Mucosa of descending colon (tissue), 3 donors: ENCODE measurements at regions not wholly inside any gene's neighbourhood (a gene's known extent, or its start where the extent isn't known, plus 50 kb on each side); places are given as distances from the start of the nearest gene placed in this dataset.

Experiments
- ATAC-seq: fragments of 200-7000 bp; cut with Tn5 transposase; one replicate; pipeline ENCODE4 v1.9.1; 2020; ENCODE audit warnings: mild to moderate bottlenecking, moderate library complexity
- DNase-seq, 3 donors: peaks; one replicate each; pipeline ENCODE4 v3.0.0-alpha.2; 2020
- H3K36me3 ChIP-seq: fragments of 200-600 bp; one replicate; pipeline ENCODE4 v1.8.0; 2021; ENCODE audit warnings: low read depth, mild to moderate bottlenecking
- H3K4me1 ChIP-seq: fragments of 200-600 bp; one replicate; pipeline ENCODE4 v1.8.0; 2021; ENCODE audit warnings: low read depth, mild to moderate bottlenecking
- H3K4me3 ChIP-seq: fragments of 200-600 bp; one replicate; pipeline ENCODE4 v1.8.0; 2021; ENCODE audit warnings: mild to moderate bottlenecking
- H3K9me3 ChIP-seq: fragments of 200-600 bp; one replicate; pipeline ENCODE4 v1.8.0; 2021; ENCODE audit warnings: mild to moderate bottlenecking
- CTCF ChIP-seq: fragments of 200-600 bp; IDR thresholded peaks from one replicate; pipeline ENCODE4 v1.8.0; 2022; ENCODE audit warnings: antibody characterized with exemption, mild to moderate bottlenecking
- intact Hi-C, 2 donors: fragments of 100-400 bp; cut with DNase I in 1 of 2; cut with micrococcal nuclease in 1 of 2; formaldehyde crosslinking; loops; one replicate each; pipeline versions ENCODE4 v1.11.0 to v1.11.1; 2022; cut with DNase I, micrococcal nuclease
- donor health status: DM: no; HTN: no; CAD: no; lungs with moderate emphysema.
- donor health status: DM: no; HTN: no; CAD: no.
- donor health status: DM: no; HTN: yes; CAD: no.

- ATAC-seq, result no peak
- no peak overlapping the region for H3K4me3 ChIP-seq
- H3K9me3 ChIP-seq, result no peaks in the 10 kb centered on the region
- TF ChIP-seq CTCF, result no peak
- no peak for DNase-seq
- no peaks in the 10 kb centered on the region for H3K4me1 ChIP-seq
- no peaks in the 10 kb centered on the region for H3K36me3 ChIP-seq
- intact Hi-C loops, result no loop called here
Measured at GRCh38 chr21:35512346-35512745, 463.2 kb upstream of the RUNX1 start.

DNA sequence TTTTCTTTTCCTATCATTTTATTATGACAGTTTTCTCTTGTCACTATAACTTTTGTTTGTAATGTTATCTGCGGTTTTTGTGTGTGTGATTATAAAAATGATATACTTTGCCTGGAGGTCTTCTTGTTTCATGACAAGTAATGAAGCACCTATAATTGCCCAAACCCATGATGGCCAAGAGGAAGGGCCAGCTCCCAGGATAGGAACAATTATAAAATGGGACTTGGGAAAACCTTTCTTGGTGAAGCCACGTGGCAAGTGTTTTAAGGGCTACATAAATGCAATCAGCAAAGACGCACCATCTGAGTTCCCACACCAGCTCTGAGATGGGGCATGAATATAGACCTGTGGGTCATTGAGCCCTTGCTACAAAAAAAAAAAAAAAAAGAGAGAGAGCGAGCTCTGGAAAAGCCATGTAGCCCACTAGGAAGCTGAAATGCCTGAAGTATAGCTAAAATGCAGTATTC, 462.6 kb upstream of the RUNX1 start:
- Histone ChIP-seq H3K4me1 (no peaks in the 10 kb centered on the region), H3K9me3 (no peaks in the 10 kb centered on the region), H3K36me3 (no peaks in the 10 kb centered on the region), H3K4me3 (no peak overlapping the region)
- intact Hi-C loops, result no loop called here
- no peak for TF ChIP-seq CTCF
- no peak for DNase-seq
- no peak for ATAC-seq

DNA sequence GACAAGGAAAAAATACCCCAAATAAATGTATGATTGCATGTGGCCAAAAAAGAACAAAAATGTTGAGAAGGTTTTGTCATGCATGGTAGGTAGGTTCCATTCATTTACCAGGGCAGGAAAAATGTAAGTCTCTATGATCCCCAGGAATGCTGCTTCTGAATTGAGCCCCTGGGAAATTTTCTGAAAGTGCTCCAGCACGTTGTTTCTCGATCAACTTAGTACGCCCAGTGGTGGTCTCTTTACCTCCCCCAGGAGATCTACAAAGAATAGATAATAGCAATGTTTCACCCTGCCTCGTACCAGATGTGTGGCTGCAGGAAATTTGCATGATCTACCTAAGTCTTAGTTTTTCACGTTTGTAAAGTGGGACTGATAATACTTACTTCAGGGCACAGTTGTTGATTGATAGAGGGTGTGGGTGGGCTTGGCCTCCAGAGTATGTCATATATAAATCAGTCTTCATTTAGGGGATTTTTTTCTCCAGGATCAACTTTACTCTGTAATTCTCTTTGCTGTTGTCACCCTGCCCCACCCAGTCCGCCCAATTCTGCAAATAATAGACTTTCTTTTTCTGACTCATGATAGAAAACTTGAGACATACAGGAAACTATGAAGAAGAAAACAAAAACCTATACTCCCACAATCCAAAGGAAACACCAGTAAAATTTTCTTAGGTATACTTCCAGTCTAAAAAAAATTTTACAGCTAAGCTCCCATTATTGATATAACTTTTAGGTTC, 462.0 kb upstream of the RUNX1 start:
- no peak for TF ChIP-seq CTCF
- H3K4me3 ChIP-seq, result no peak overlapping the region
- no peaks in the 10 kb centered on the region for H3K4me1 ChIP-seq
- no peak for DNase-seq
- intact Hi-C loops, result no loop called here
- no peaks in the 10 kb centered on the region for H3K36me3 ChIP-seq
- ATAC-seq, result no peak
- no peaks in the 10 kb centered on the region for H3K9me3 ChIP-seq

DNA sequence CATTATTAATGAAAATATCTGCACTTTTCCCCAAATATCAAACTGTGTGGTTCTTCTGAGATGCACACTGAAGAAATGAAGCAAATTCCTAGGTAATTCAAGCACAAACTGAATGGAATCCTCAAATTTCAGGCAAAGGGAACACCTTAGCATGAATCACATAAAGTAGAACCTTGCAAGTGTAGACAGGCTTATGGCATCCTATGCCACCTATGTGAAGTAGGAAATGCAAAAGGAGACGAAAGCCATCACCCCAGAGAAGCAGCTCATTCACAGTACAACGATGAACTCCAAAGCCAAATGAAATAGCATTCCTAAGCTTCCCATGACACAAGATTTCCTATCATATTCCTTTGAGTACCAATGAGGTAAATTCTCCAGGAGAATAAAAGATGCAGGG, 461.2 kb upstream of the RUNX1 start:
- Histone ChIP-seq H3K4me3 (no peak overlapping the region), H3K4me1 (no peaks in the 10 kb centered on the region), H3K9me3 (no peaks in the 10 kb centered on the region), H3K36me3 (no peaks in the 10 kb centered on the region)
- DNase-seq (no peak), ATAC-seq (no peak)
- no peak for TF ChIP-seq CTCF
- intact Hi-C loops, result no loop called here

DNA sequence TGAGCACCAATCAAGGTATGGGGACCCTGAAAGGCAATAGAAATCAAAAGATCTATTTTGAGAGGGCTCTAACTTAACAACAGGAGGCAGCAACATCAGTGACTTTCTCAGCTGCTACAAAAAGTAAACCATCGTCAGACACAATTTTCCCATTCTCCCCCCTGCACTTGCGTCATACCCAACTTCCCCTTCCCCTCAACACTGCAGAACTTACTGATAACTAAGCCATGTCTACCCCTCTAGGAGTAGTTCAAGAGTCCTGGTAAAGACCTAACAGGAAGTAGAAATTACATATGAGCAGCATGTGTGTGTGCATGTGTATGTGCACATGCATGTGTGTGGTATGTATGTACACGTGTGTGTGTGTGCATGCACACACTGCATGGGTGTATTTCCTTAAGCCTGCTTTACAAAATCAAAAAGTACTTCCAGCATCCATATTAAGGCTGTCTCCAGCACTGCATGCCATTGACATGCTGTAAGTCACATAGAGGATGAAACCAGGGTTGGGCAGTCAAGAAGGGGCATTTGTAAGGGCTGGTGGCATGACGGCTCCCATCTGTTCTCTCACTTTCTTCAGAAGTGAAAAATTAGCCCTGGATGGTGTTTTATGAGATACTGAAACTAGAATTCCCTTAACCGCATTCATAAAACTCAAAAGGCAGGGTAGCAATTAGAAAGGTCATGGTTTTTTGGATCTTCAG, 460.1 kb upstream of the RUNX1 start:
- H3K9me3 ChIP-seq, result no peaks in the 10 kb centered on the region
- intact Hi-C loops, result no loop called here
- H3K4me1 ChIP-seq, result no peaks in the 10 kb centered on the region
- DNase-seq (peak in 1 of 3 donors; percentile 28), ATAC-seq (peak; percentile 23)
- TF ChIP-seq CTCF, result no peak
- no peak overlapping the region for H3K4me3 ChIP-seq
- H3K36me3 ChIP-seq, result no peaks in the 10 kb centered on the region
